ENCODE measurements at regions not wholly inside any gene's neighbourhood (a gene's known extent, or its start where the extent isn't known, plus 50 kb on each side); places are given as distances from the start of the nearest gene placed in this dataset.

DNA sequence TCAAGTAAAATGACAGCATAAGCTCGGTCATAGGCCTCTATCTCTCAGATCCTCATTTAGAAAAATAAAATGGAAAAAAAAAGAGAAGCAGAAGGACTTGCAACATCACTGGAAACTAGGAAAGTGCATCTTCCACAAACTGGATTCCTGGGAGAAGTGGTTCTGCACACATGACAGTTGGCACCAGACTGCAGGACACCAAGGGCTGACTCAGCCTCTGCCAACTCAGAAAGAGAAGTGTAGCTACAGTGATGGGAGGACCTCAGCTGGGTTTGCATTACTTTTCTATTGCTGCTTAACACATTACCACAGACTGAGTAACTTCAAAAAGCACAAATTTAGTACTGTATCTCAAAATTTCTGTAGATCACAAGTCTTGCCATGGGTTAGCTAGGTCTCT is 409.5 kb upstream of the GCFC2 start:
- TF ChIP-seq, protein P1, sequence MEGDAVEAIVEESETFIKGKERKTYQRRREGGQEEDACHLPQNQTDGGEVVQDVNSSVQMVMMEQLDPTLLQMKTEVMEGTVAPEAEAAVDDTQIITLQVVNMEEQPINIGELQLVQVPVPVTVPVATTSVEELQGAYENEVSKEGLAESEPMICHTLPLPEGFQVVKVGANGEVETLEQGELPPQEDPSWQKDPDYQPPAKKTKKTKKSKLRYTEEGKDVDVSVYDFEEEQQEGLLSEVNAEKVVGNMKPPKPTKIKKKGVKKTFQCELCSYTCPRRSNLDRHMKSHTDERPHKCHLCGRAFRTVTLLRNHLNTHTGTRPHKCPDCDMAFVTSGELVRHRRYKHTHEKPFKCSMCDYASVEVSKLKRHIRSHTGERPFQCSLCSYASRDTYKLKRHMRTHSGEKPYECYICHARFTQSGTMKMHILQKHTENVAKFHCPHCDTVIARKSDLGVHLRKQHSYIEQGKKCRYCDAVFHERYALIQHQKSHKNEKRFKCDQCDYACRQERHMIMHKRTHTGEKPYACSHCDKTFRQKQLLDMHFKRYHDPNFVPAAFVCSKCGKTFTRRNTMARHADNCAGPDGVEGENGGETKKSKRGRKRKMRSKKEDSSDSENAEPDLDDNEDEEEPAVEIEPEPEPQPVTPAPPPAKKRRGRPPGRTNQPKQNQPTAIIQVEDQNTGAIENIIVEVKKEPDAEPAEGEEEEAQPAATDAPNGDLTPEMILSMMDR (IDR thresholded peaks at IDR 0.05; ENCODE audit: extremely low read depth in 1 of 2, insufficient read depth in 1 of 2, low read depth in 1 of 2, low read length in 2 of 2), result no peak
- TF ChIP-seq JUN (IDR thresholded peaks at IDR 0.05; ENCODE audit: borderline replicate concordance, insufficient read depth, insufficient read length, low read depth), result no peak
- TF ChIP-seq MYC (IDR thresholded peaks at IDR 0.05; ENCODE audit: low read depth, low read length), result no peak
- no peak for TF ChIP-seq FOS (IDR thresholded peaks at IDR 0.05; ENCODE audit: borderline replicate concordance, insufficient read depth, low read length)
- TF ChIP-seq, protein P2, sequence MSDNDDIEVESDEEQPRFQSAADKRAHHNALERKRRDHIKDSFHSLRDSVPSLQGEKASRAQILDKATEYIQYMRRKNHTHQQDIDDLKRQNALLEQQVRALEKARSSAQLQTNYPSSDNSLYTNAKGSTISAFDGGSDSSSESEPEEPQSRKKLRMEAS (IDR thresholded peaks at IDR 0.05; ENCODE audit: insufficient read depth, insufficient read length), result no peak
- no peak for TF ChIP-seq GATA2 (IDR thresholded peaks at IDR 0.05; ENCODE audit: insufficient read depth, insufficient read length, low read depth, low read length)
- no peak for TF ChIP-seq POLR2A (IDR thresholded peaks at IDR 0.05; ENCODE audit: low read depth, low read length)
- TF ChIP-seq EZH2 (IDR thresholded peaks at IDR 0.05; ENCODE audit: borderline replicate concordance, low read depth, low read length, severe bottlenecking), result no peak
- TF ChIP-seq POLR2AphosphoS5 (IDR thresholded peaks at IDR 0.05; ENCODE audit: insufficient read depth, low read depth, low read length), result no peak
- H3K4me2 ChIP-seq (ENCODE audit: insufficient read depth, low read length), result no peak overlapping the region
- dilution Hi-C loops (cut with MboI; ENCODE audit: extremely low pct_ligation_motif_present, low sequenced_read_pairs) (no loop called here), intact Hi-C loops (cut with micrococcal nuclease) (no loop called here)
- no peak overlapping the region for H2AFZ ChIP-seq (ENCODE audit: low read depth, low read length)
- H3K4me1 ChIP-seq (ENCODE audit: control insufficient read depth, extremely low read depth, insufficient read depth, low read length), result no peaks in the 10 kb centered on the region
- no peak overlapping the region for H3K4me3 ChIP-seq (replicated peaks in 1 of 3; ENCODE audit: insufficient read depth in 1 of 3, low read depth in 1 of 3, low read length in 3 of 3)
- ChIA-PET CTCF (no interaction called here), POLR2A (no interaction called here)
- H3K9me1 ChIP-seq (replicated peaks; ENCODE audit: control insufficient read depth, extremely low read depth, insufficient read depth, low read length), result no peaks in the 10 kb centered on the region
- no peak for DNase-seq (ENCODE audit: low read depth, low spot score)
- no peaks in the 10 kb centered on the region for H3K9me3 ChIP-seq (replicated peaks; ENCODE audit: control insufficient read depth, insufficient read depth, low read length)
- BruUV-seq (replicated peaks), result no TSS peak
- H4K20me1 ChIP-seq (replicated peaks; ENCODE audit: control insufficient read depth, extremely low read depth, insufficient read depth, low read length), result no peaks in the 10 kb centered on the region
- no peaks in the 10 kb centered on the region for H3K79me2 ChIP-seq (ENCODE audit: control insufficient read depth, insufficient read depth, low read length)
- no peaks in the 10 kb centered on the region for H3K27me3 ChIP-seq (ENCODE audit: control insufficient read depth in 2 of 2, insufficient read depth in 2 of 2, low read length in 2 of 2)
- no peak overlapping the region for H3K9ac ChIP-seq (replicated peaks; ENCODE audit: extremely low read depth, insufficient read depth, low read length)
- FAIRE-seq, result no peak
- H3K36me3 ChIP-seq (ENCODE audit: control insufficient read depth in 2 of 2, extremely low read depth in 1 of 2, insufficient read depth in 2 of 2, low read length in 2 of 2), result no peaks in the 10 kb centered on the region
- no peak overlapping the region for H3K27ac ChIP-seq (ENCODE audit: insufficient read depth, low read depth, low read length)

Data from endothelial cell of umbilical vein (primary cell).